ENCODE measurements at regions not wholly inside any gene's neighbourhood (a gene's known extent, or its start where the extent isn't known, plus 50 kb on each side); places are given as distances from the start of the nearest gene placed in this dataset.

DNA sequence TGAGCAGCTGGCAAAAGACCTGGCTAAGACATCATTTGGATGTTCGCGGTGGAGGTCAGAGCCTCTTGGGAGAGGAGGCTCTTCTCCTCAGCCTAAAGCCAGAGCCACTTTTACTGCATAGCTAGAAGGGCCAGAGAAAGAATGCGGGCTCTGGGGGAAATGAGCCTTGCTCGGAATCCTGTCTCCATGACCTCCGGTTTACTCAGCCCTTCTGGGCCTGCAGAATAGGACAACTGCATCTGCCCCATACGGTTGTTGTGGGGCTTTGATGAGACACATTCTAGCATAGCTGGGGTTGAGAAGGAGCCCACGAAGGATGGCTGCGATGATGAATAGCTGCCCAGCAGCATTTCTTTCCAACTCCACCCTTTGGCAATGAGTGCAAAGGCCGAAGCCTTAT, 115.0 kb upstream of the SLC22A23 start:
- Histone ChIP-seq H3K36me3 (replicated peaks in 1 of 2; ENCODE audit: control insufficient read depth in 1 of 2, insufficient read depth in 2 of 2, low read length in 1 of 2) (no peaks in the 10 kb centered on the region), H2AFZ (ENCODE audit: low read depth) (no peak overlapping the region), H4K20me1 (ENCODE audit: insufficient read depth) (no peaks in the 10 kb centered on the region), H3K9me3 (no peaks in the 10 kb centered on the region), H3K9ac (no peak overlapping the region), H3K79me2 (ENCODE audit: insufficient read depth) (no peaks in the 10 kb centered on the region), H3K4me3 (ENCODE audit: low read depth in 2 of 2, low read length in 1 of 2) (no peak overlapping the region), H3K27me3 (ENCODE audit: insufficient read depth) (peaks cover 39% of the 10 kb centered on the region), H3F3A (replicated peaks; ENCODE audit: insufficient read depth) (no peaks in the 10 kb centered on the region), H3K4me2 (no peak overlapping the region), H3K4me1 (ENCODE audit: control insufficient read depth in 1 of 2, insufficient read depth in 2 of 2, low read depth in 1 of 2, low read length in 1 of 2) (peaks cover 0 to 11% of the 10 kb centered on the region in 2 experiments; a peak in 1 of 4 replicates), H3K9me2 (no peaks in the 10 kb centered on the region), H3K27ac (ENCODE audit: low read depth in 2 of 2, low read length in 1 of 2) (no peak overlapping the region)
- POLR2A ChIA-PET = no interaction called here
- CTCF ChIA-PET = interaction anchor here (1.0 to 1.2 kb wide), 2 partner anchors 168 to 276 kb away, joined by 3 read pairs; no protein-coding TSS in a partner anchor
- whole genome bisulfite sequencing (ENCODE audit: low lambda C conversion rate) = 58% methylated on average over 7 of the region's 9 CpGs
- no peak for DNase-seq
- TF ChIP-seq FOXJ3 (CRISPR knock-in tag; IDR thresholded peaks at IDR 0.05) = no peak

DNA sequence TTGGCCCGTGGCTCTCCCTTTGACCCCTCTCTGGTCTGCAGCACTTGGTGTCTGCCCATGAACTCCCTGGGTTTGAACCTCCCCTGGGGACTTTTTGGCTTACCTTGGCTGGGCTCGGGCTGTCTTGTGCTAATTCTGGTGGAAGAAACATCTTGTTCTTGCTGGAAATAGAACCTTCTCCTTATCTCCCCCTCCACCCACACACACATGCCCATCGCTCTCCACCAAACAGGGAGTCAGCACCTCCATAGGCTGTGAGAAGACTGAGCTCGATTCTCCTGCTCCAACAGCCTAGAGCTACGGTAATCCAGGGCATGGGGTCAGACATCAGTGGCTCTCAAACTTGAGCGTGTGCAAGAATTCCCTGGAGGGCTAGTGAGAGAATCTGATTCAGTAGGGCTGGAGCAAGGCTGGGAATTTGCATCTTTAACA, 114.4 kb upstream of the SLC22A23 start:
- no peak overlapping the region for H3K4me3 ChIP-seq (ENCODE audit: low read depth in 2 of 2, low read length in 1 of 2)
- no peak for DNase-seq
- POLR2A ChIA-PET = no interaction called here
- H3K4me1 ChIP-seq (ENCODE audit: control insufficient read depth in 1 of 2, insufficient read depth in 2 of 2, low read depth in 1 of 2, low read length in 1 of 2) = peaks cover 0 to 11% of the 10 kb centered on the region in 2 experiments; a peak in 1 of 4 replicates
- no peak overlapping the region for H3K9ac ChIP-seq
- 9% methylated on average over 6 of the region's 6 CpGs for WGBS (ENCODE audit: low lambda C conversion rate)
- no peaks in the 10 kb centered on the region for H3K9me2 ChIP-seq
- H3K9me3 ChIP-seq = no peaks in the 10 kb centered on the region
- H2AFZ ChIP-seq (ENCODE audit: low read depth) = no peak overlapping the region
- H3K27me3 ChIP-seq (ENCODE audit: insufficient read depth) = peaks cover 39% of the 10 kb centered on the region
- H3K79me2 ChIP-seq (ENCODE audit: insufficient read depth) = no peaks in the 10 kb centered on the region
- H4K20me1 ChIP-seq (ENCODE audit: insufficient read depth) = no peaks in the 10 kb centered on the region
- CTCF ChIA-PET = interaction anchor here (1.2 kb wide), 1 partner anchor 275 kb away, joined by 3 read pairs; no protein-coding TSS in a partner anchor
- TF ChIP-seq MXI1 (IDR thresholded peaks at IDR 0.05; ENCODE audit: low read depth, low read length) = no peak
- TF ChIP-seq YY1 (IDR thresholded peaks at IDR 0.05; ENCODE audit: low read depth) = no peak
- TF ChIP-seq NRF1 (IDR thresholded peaks at IDR 0.05; ENCODE audit: low read depth, low read length) = no peak
- TF ChIP-seq, protein P1, sequence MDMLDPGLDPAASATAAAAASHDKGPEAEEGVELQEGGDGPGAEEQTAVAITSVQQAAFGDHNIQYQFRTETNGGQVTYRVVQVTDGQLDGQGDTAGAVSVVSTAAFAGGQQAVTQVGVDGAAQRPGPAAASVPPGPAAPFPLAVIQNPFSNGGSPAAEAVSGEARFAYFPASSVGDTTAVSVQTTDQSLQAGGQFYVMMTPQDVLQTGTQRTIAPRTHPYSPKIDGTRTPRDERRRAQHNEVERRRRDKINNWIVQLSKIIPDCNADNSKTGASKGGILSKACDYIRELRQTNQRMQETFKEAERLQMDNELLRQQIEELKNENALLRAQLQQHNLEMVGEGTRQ (IDR thresholded peaks at IDR 0.05; ENCODE audit: borderline replicate concordance, low read depth, low read length) = no peak
- TF ChIP-seq ELF1 (IDR thresholded peaks at IDR 0.05) = no peak
- TF ChIP-seq, protein P2, sequence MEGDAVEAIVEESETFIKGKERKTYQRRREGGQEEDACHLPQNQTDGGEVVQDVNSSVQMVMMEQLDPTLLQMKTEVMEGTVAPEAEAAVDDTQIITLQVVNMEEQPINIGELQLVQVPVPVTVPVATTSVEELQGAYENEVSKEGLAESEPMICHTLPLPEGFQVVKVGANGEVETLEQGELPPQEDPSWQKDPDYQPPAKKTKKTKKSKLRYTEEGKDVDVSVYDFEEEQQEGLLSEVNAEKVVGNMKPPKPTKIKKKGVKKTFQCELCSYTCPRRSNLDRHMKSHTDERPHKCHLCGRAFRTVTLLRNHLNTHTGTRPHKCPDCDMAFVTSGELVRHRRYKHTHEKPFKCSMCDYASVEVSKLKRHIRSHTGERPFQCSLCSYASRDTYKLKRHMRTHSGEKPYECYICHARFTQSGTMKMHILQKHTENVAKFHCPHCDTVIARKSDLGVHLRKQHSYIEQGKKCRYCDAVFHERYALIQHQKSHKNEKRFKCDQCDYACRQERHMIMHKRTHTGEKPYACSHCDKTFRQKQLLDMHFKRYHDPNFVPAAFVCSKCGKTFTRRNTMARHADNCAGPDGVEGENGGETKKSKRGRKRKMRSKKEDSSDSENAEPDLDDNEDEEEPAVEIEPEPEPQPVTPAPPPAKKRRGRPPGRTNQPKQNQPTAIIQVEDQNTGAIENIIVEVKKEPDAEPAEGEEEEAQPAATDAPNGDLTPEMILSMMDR (IDR thresholded peaks at IDR 0.05) = no peak
- no peak for TF ChIP-seq JUND (IDR thresholded peaks at IDR 0.05)
- TF ChIP-seq FOSL2 (IDR thresholded peaks at IDR 0.05; ENCODE audit: borderline replicate concordance, low read depth) = no peak
- no peak for TF ChIP-seq FOXM1 (IDR thresholded peaks at IDR 0.05; ENCODE audit: low read depth)
- TF ChIP-seq RXRA (IDR thresholded peaks at IDR 0.05; ENCODE audit: borderline replicate concordance, low read depth) = no peak
- no peak for TF ChIP-seq RAD21 (IDR thresholded peaks at IDR 0.05; ENCODE audit: low read length)
- TF ChIP-seq, protein P3, sequence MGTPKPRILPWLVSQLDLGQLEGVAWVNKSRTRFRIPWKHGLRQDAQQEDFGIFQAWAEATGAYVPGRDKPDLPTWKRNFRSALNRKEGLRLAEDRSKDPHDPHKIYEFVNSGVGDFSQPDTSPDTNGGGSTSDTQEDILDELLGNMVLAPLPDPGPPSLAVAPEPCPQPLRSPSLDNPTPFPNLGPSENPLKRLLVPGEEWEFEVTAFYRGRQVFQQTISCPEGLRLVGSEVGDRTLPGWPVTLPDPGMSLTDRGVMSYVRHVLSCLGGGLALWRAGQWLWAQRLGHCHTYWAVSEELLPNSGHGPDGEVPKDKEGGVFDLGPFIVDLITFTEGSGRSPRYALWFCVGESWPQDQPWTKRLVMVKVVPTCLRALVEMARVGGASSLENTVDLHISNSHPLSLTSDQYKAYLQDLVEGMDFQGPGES (IDR thresholded peaks at IDR 0.05; ENCODE audit: low read depth, low read length) = no peak
- TF ChIP-seq MEF2A (IDR thresholded peaks at IDR 0.05; ENCODE audit: borderline replicate concordance, low read depth) = no peak
- H3K4me2 ChIP-seq = no peak overlapping the region
- no peaks in the 10 kb centered on the region for H3K36me3 ChIP-seq (replicated peaks in 1 of 2; ENCODE audit: control insufficient read depth in 1 of 2, insufficient read depth in 2 of 2, low read length in 1 of 2)
- no peak overlapping the region for H3K27ac ChIP-seq (ENCODE audit: low read depth in 2 of 2, low read length in 1 of 2)
- no peaks in the 10 kb centered on the region for H3F3A ChIP-seq (replicated peaks; ENCODE audit: insufficient read depth)

All from SK-N-SH (cell line).